OCI-LY7 (cell line): ENCODE measurements at regions not wholly inside any gene's neighbourhood (a gene's known extent, or its start where the extent isn't known, plus 50 kb on each side); places are given as distances from the start of the nearest gene placed in this dataset.

ENCODE experiments used
- EZH2phosphoT487 ChIP-seq: fragments of 200-600 bp; sonication (generic); IDR thresholded peaks from 2 replicates; pipeline ENCODE4 v1.6.1; 2018; ENCODE audit warnings: low read depth, borderline replicate concordance, mild to moderate bottlenecking, mixed run types, antibody characterized with exemption, low read length, moderate library complexity, mixed read lengths
- TF ChIP-seq, protein P1 (sequence below): fragments of 200-600 bp; sonication (generic); conservative IDR thresholded peaks from 2 replicates; pipeline ENCODE4 v1.5.1; 2014; ENCODE audit warnings: mild to moderate bottlenecking, antibody characterized with exemption, low read length, moderate library complexity, mixed read lengths

DNA sequence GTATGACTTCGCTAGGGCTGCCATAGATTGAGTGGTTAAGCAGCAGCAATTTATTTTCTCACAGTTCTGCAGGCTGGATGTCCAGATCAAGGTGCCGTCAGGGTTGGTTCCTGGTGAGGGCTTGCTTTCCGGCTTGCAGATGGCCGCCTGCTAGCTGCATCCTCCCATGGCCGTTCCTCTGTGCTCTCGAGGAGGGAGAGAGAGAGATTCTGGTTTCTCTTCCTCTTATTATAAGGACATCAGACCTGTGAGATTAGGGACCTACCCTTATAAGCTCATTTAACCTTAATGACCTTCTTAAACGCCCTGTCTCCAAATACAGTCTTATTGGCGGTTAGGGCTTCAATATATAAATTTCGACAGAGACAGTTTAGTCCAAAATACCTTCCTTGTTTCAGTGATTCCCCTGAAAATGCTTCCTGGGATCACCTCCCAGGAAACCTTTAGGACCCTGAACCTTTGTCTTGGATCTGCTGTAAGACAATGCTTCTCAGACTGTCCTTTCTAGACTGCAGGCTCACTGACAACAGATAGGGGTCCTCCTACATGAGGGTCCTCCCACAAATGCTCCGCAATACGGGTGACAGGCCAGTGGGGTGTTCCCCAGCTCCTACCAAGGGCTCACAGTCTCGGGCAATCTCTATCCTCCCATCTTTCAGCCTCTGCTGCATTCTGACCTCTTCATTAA, 82.5 kb upstream of the BAIAP2L1 start:
- TF ChIP-seq, protein P1, sequence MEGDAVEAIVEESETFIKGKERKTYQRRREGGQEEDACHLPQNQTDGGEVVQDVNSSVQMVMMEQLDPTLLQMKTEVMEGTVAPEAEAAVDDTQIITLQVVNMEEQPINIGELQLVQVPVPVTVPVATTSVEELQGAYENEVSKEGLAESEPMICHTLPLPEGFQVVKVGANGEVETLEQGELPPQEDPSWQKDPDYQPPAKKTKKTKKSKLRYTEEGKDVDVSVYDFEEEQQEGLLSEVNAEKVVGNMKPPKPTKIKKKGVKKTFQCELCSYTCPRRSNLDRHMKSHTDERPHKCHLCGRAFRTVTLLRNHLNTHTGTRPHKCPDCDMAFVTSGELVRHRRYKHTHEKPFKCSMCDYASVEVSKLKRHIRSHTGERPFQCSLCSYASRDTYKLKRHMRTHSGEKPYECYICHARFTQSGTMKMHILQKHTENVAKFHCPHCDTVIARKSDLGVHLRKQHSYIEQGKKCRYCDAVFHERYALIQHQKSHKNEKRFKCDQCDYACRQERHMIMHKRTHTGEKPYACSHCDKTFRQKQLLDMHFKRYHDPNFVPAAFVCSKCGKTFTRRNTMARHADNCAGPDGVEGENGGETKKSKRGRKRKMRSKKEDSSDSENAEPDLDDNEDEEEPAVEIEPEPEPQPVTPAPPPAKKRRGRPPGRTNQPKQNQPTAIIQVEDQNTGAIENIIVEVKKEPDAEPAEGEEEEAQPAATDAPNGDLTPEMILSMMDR: 0 out of 2 replicates have a peak, but pooled peaks have one; percentile 23
- no peak for TF ChIP-seq EZH2phosphoT487
